Liver (tissue), 8 donors: ENCODE measurements at regions not wholly inside any gene's neighbourhood (a gene's known extent, or its start where the extent isn't known, plus 50 kb on each side); places are given as distances from the start of the nearest gene placed in this dataset.

Experiments
- DNase-seq: peaks from one replicate; pipeline ENCODE4 v3.0.0-alpha.2; 2017; ENCODE audit warnings: low spot score
- H3K27ac ChIP-seq, 2 donors: one replicate each; pipeline ENCODE4 v1.7.0; 2013; ENCODE audit warnings: inconsistent platforms in 2 of 2, low read length in 2 of 2, control low read depth in 1 of 2, low read depth in 1 of 2, mild to moderate bottlenecking in 1 of 2
- H3K27me3 ChIP-seq, 4 donors: one replicate each; pipeline versions ENCODE4 v1.6.1 to v1.7.0; 2013; ENCODE audit warnings: low read length in 3 of 4, inconsistent platforms in 1 of 4, mild to moderate bottlenecking in 1 of 4, moderate library complexity in 1 of 4; ENCODE audit not compliant: control insufficient read depth in 4 of 4, insufficient read depth in 4 of 4
- H3K36me3 ChIP-seq, 4 donors: one replicate each; pipeline versions ENCODE4 v1.6.1 to v1.7.0; 2013; ENCODE audit warnings: low read length in 3 of 4, mild to moderate bottlenecking in 3 of 4, low read depth in 1 of 4, moderate library complexity in 1 of 4; ENCODE audit not compliant: control insufficient read depth in 4 of 4, insufficient read depth in 3 of 4
- H3K4me1 ChIP-seq, 4 donors: one replicate each; pipeline versions ENCODE4 v1.6.1 to v1.7.0; 2013; ENCODE audit warnings: low read length in 3 of 4, mild to moderate bottlenecking in 3 of 4, moderate library complexity in 1 of 4; ENCODE audit not compliant: control insufficient read depth in 4 of 4, insufficient read depth in 4 of 4
- H3K4me3 ChIP-seq, 3 donors: one replicate each; pipeline versions ENCODE4 v1.6.1 to v1.7.0; 2013; ENCODE audit warnings: low read length in 3 of 3, control low read depth in 1 of 3, low read depth in 1 of 3, mild to moderate bottlenecking in 1 of 3
- H3K9ac ChIP-seq, 2 donors: one replicate each; pipeline ENCODE4 v1.7.0; 2013; ENCODE audit warnings: low read length in 2 of 2, mild to moderate bottlenecking in 2 of 2, moderate library complexity in 2 of 2, control low read depth in 1 of 2, low read depth in 1 of 2
- H3K9me3 ChIP-seq, 4 donors: one replicate each; pipeline versions ENCODE4 v1.6.1 to v1.7.0; 2013; ENCODE audit warnings: low read length in 3 of 4; ENCODE audit not compliant: control insufficient read depth in 4 of 4
- EGR1 ChIP-seq, 2 donors: IDR thresholded peaks; 2 replicates each; pipeline ENCODE4 v1.6.1; 2016 to 2018; ENCODE audit warnings: antibody characterized with exemption in 2 of 2, low read depth in 2 of 2
- FOXA1 ChIP-seq: IDR thresholded peaks from 2 replicates; pipeline ENCODE4 v1.6.1; 2016; ENCODE audit warnings: antibody characterized with exemption
- FOXA2 ChIP-seq: IDR thresholded peaks from 2 replicates; pipeline ENCODE4 v1.6.1; 2016; ENCODE audit warnings: antibody characterized with exemption
- GABPA ChIP-seq, 2 donors: IDR thresholded peaks in 1 of 2; conservative IDR thresholded peaks in 1 of 2; 2 replicates each; pipeline ENCODE4 v1.6.1; 2016; ENCODE audit warnings: antibody characterized with exemption in 2 of 2, mild to moderate bottlenecking in 1 of 2, moderate library complexity in 1 of 2
- HNF4A ChIP-seq, 2 donors: conservative IDR thresholded peaks; 2 replicates each; pipeline ENCODE4 v1.6.1; 2016; ENCODE audit warnings: antibody characterized with exemption in 2 of 2, mild to moderate bottlenecking in 2 of 2
- HNF4G ChIP-seq: IDR thresholded peaks from 2 replicates; pipeline ENCODE4 v1.6.1; 2016; ENCODE audit warnings: antibody characterized with exemption
- JUND ChIP-seq, 2 donors: IDR thresholded peaks; 2 replicates each; pipeline ENCODE4 v1.6.1; 2016; ENCODE audit warnings: antibody characterized with exemption in 2 of 2
- NR2F2 ChIP-seq: IDR thresholded peaks from 2 replicates; pipeline ENCODE4 v1.6.1; 2016; ENCODE audit warnings: antibody characterized with exemption
- RXRA ChIP-seq, 2 donors: IDR thresholded peaks; 2 replicates each; pipeline ENCODE4 v1.6.1; 2017 to 2018; ENCODE audit warnings: antibody characterized with exemption in 2 of 2, mild to moderate bottlenecking in 1 of 2
- TAF1 ChIP-seq: conservative IDR thresholded peaks from 2 replicates; pipeline ENCODE4 v1.6.1; 2016; ENCODE audit warnings: antibody characterized with exemption, mild to moderate bottlenecking
- YY1 ChIP-seq: IDR thresholded peaks from 2 replicates; pipeline ENCODE4 v1.6.1; 2016; ENCODE audit warnings: antibody characterized with exemption, mild to moderate bottlenecking
- WGBS: extraction: QIAGEN DNeasy Blood & Tissue Kit; methylation state at CpG from one replicate; pipeline ENCODE4 v1.1.7; 2013; 5-methylcytosine and 5-hydroxymethylcytosine counted together
- TF ChIP-seq, protein P1 (sequence below): IDR thresholded peaks from 2 replicates; pipeline ENCODE4 v1.6.1; 2016; ENCODE audit warnings: antibody characterized with exemption
- TF ChIP-seq, protein P2 (sequence below): IDR thresholded peaks from 2 replicates; pipeline ENCODE4 v1.6.1; 2016; ENCODE audit warnings: antibody characterized with exemption
- TF ChIP-seq, protein P3 (sequence below): IDR thresholded peaks from 2 replicates; pipeline ENCODE4 v1.6.1; 2016; ENCODE audit warnings: antibody characterized with exemption
- TF ChIP-seq, protein P4 (sequence below): fragments of 150-350 bp; IDR thresholded peaks from 2 replicates; pipeline ENCODE4 v1.5.1; 2017; ENCODE audit warnings: improper control_type of control experiment, low read depth, low read length; ENCODE audit not compliant: missing input control
- TF ChIP-seq, protein P5 (sequence below): IDR thresholded peaks from 2 replicates; pipeline ENCODE4 v1.6.1; 2016; ENCODE audit warnings: antibody characterized with exemption, mild to moderate bottlenecking
- donor health status: healthy.
- donor health status: healthy.
- donor health status: healthy.
- donor health status: healthy.
- donor health status: healthy.

DNA sequence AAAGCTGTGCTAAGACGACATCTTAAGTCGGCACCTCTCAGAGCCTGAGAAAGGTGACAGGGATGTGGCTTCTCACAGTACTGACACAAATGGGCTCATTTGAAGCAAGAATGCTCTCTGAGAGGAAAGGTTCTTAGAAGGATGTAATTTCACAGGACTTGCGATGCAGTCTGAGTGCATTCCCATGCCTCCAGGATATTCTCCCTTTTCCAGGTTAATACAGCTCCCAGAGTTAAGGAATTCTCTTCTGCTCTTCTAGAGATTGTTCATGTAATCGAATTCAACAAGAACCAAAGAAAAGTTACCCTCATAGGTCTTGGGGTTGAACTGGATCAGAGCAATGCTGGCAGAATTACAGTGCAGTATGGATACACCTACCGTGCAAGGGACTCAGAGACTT, 131.0 kb downstream of the GALR1 start (continued):
- TF ChIP-seq FOXA2, result no peak
- no peak for TF ChIP-seq RXRA (IDR thresholded peaks at IDR 0.05)
- no peak for TF ChIP-seq GABPA (IDR thresholded peaks at IDR 0.05 in 1 of 2, conservative IDR thresholded peaks at IDR 0.05 in 1 of 2)
- no peak for TF ChIP-seq NR2F2
- TF ChIP-seq, protein P1, sequence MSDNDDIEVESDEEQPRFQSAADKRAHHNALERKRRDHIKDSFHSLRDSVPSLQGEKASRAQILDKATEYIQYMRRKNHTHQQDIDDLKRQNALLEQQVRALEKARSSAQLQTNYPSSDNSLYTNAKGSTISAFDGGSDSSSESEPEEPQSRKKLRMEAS, result no peak

DNA sequence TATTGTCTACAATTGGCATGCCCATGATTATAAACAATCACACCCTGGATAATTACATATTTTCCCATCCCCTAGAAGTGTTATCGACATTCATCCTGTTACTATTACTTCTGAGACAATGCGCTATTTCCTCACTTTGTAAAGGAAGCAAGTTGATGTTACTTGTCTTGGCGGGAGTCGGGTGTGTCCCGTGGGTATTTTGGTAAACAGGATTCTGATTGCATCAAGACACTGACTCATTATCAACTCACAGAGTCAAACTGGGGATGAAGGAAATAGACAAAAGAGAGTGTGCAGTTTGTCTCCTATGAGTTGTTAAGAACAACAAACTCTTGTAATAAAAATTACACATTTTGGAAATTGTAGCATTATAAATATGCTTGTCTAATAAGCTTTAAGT, 142.7 kb downstream of the GALR1 start:
- WGBS, result 77% methylated on average over 5 of the region's 5 CpGs
- H3K4me3 ChIP-seq, result no peak overlapping the region
- TF ChIP-seq, protein P2, sequence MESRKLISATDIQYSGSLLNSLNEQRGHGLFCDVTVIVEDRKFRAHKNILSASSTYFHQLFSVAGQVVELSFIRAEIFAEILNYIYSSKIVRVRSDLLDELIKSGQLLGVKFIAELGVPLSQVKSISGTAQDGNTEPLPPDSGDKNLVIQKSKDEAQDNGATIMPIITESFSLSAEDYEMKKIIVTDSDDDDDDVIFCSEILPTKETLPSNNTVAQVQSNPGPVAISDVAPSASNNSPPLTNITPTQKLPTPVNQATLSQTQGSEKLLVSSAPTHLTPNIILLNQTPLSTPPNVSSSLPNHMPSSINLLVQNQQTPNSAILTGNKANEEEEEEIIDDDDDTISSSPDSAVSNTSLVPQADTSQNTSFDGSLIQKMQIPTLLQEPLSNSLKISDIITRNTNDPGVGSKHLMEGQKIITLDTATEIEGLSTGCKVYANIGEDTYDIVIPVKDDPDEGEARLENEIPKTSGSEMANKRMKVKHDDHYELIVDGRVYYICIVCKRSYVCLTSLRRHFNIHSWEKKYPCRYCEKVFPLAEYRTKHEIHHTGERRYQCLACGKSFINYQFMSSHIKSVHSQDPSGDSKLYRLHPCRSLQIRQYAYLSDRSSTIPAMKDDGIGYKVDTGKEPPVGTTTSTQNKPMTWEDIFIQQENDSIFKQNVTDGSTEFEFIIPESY, result no peak
- TF ChIP-seq EGR1 (IDR thresholded peaks at IDR 0.05; ENCODE audit: low read depth in 2 of 2) (no peak), HNF4G (no peak), JUND (IDR thresholded peaks at IDR 0.05) (no peak), FOXA2 (no peak), HNF4A (conservative IDR thresholded peaks at IDR 0.05) (no peak), FOXA1 (no peak), TAF1 (no peak), YY1 (no peak)
- TF ChIP-seq, protein P3, sequence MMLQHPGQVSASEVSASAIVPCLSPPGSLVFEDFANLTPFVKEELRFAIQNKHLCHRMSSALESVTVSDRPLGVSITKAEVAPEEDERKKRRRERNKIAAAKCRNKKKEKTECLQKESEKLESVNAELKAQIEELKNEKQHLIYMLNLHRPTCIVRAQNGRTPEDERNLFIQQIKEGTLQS, result no peak
- TF ChIP-seq, protein P1, result no peak
- TF ChIP-seq, protein P4, sequence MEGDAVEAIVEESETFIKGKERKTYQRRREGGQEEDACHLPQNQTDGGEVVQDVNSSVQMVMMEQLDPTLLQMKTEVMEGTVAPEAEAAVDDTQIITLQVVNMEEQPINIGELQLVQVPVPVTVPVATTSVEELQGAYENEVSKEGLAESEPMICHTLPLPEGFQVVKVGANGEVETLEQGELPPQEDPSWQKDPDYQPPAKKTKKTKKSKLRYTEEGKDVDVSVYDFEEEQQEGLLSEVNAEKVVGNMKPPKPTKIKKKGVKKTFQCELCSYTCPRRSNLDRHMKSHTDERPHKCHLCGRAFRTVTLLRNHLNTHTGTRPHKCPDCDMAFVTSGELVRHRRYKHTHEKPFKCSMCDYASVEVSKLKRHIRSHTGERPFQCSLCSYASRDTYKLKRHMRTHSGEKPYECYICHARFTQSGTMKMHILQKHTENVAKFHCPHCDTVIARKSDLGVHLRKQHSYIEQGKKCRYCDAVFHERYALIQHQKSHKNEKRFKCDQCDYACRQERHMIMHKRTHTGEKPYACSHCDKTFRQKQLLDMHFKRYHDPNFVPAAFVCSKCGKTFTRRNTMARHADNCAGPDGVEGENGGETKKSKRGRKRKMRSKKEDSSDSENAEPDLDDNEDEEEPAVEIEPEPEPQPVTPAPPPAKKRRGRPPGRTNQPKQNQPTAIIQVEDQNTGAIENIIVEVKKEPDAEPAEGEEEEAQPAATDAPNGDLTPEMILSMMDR, result no peak
- TF ChIP-seq, protein P5, sequence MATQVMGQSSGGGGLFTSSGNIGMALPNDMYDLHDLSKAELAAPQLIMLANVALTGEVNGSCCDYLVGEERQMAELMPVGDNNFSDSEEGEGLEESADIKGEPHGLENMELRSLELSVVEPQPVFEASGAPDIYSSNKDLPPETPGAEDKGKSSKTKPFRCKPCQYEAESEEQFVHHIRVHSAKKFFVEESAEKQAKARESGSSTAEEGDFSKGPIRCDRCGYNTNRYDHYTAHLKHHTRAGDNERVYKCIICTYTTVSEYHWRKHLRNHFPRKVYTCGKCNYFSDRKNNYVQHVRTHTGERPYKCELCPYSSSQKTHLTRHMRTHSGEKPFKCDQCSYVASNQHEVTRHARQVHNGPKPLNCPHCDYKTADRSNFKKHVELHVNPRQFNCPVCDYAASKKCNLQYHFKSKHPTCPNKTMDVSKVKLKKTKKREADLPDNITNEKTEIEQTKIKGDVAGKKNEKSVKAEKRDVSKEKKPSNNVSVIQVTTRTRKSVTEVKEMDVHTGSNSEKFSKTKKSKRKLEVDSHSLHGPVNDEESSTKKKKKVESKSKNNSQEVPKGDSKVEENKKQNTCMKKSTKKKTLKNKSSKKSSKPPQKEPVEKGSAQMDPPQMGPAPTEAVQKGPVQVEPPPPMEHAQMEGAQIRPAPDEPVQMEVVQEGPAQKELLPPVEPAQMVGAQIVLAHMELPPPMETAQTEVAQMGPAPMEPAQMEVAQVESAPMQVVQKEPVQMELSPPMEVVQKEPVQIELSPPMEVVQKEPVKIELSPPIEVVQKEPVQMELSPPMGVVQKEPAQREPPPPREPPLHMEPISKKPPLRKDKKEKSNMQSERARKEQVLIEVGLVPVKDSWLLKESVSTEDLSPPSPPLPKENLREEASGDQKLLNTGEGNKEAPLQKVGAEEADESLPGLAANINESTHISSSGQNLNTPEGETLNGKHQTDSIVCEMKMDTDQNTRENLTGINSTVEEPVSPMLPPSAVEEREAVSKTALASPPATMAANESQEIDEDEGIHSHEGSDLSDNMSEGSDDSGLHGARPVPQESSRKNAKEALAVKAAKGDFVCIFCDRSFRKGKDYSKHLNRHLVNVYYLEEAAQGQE, result no peak

More for the DNA sequence above, 142.7 kb downstream of the GALR1 start:
- DNase-seq, result no peak
- Histone ChIP-seq H3K27me3 (no peaks in the 10 kb centered on the region), H3K27ac (no peak overlapping the region), H3K36me3 (no peaks in the 10 kb centered on the region), H3K9me3 (peaks cover 0 to 2% (median 0%) of the 10 kb centered on the region in 4 donors), H3K4me1 (no peaks in the 10 kb centered on the region), H3K9ac (no peak overlapping the region)
